HG03159 (cell line): ENCODE measurements at regions not wholly inside any gene's neighbourhood (a gene's known extent, or its start where the extent isn't known, plus 50 kb on each side); places are given as distances from the start of the nearest gene placed in this dataset.

Experiments
- ATAC-seq: cut with Tn5 transposase; IDR thresholded peaks from one replicate; pipeline ENCODE4 v1.9.1; 2021; ENCODE audit warnings: mild to moderate bottlenecking, moderate library complexity; ENCODE audit not compliant: unreplicated experiment

DNA sequence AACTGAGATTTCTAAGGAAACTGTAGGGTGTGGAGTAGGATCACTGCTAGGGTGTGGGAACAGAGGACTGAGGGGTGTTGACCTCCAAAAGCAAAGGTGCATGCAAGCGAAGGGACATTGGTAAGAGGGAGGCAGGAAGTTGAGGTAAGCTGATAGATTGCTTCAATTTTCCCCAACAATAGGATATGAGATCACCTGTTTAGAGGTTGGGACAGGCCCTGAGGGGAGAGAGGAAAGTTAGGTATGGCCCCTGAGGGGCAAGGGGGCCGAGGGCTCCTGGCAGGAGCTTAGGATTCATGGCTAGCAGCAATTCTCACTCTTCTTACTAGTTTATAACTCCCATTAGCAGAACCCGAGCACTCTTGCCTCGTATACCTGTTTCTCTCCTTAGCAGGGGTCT lies 106.8 kb upstream of the RPS6KA2 start:
- no peak for ATAC-seq

DNA sequence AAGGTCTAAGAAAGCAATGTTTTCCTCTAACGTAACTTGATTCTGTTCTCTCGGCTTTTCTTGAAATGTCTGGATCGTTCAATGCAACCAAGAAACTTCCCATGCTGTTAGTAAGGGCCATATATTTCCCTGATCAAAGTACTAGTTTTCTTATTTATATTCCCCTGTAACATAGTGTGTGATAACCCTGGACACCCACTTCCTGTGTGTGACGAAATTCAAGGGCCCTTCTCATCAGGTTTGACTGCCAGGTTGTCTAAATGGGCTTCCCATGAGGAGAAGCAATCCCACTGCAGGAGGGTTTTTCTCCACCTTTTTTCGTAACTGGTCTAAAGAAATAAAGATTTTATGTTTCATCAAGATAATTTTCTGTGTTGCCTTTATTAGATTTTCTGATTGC lies 102.6 kb upstream of the RPS6KA2 start:
- ATAC-seq: no peak

DNA sequence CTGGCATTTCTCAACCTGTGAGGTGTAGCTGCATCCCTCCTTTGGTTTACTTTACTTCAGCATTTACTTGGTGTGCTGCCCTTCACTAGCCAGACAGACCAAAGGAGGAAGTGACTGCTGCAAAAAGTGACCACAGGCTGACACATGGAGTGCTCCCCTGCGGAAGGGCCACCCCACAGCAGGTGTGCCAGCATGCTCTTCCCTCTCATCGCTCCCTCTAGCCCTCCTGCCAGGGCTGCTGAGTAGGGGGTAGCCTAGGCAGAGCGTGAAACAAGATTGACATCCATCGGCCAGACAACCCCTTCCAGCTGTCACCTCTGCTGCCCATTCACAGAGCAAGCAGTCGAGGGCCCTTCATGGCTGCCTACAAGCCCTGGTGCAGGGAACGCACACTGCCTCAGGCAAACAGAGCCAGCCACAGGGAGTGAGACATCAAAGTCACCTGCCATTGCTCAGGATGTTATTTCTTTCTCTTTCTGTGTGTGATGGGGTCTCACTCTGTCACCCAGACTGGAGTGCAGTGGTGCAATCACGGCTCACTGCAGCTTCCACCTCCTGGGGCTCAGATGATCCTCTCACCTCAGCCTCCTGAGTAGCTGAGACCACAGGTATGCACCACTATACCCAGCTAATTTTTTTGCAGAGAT lies 102.0 kb upstream of the RPS6KA2 start:
- no peak for ATAC-seq

DNA sequence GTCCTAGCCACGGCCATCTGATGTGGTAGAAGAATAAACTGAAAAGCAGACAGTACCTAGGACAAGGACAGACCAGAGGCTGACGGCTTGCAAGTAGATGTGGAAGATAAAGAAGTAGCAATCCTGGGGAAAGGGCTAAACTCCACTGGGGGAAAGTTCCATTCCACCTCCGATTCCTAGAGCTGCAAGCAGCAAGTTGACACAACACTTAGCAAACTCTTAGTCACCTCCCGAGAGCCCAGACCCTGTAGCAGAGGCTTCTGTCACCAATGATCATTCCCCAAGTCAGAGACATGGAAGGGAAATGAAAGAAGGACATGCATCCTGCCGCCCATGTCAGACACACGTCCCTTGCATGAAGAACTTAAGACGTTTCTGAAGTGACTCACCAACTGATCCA lies 99.2 kb upstream of the RPS6KA2 start:
- ATAC-seq: no peak

DNA sequence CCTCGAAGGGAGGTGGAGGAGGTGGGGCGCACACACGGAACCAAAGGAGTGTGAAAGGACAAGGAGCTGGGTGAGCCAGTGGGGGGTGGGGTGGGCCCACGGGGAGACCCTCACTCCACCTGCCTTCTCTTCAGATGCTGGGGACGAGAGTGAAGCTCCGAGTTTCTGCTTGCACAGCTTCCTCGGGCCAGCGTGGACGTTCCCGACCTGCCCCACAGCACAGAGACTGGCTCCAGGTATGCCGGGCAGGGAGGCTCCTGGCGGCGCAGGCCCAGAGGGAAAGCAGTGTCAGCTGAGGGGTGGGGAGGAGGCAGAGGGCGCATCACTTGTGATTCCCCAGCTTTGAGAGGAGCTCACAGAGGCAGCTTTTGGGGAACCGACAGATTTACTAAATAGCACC lies 98.5 kb upstream of the RPS6KA2 start:
- ATAC-seq: no peak

DNA sequence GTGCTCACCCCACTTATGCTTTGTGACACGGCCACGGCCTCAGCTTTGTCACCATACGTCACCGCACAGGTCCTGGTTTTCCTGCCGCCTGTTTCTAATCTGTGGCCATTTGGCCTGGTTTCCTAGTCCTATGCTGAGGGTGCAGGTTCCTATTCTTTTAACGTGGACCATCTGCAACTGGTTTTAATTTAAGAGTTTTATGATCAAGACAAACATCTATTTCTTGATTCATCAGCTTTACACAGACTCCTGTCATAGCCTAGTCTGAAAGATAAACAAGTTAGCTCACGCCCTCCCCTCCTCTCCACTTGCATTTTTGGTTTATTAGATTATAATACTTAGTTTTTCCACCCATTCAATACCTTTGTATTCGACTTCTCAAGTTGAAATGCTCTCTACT lies 97.5 kb upstream of the RPS6KA2 start:
- no peak for ATAC-seq

DNA sequence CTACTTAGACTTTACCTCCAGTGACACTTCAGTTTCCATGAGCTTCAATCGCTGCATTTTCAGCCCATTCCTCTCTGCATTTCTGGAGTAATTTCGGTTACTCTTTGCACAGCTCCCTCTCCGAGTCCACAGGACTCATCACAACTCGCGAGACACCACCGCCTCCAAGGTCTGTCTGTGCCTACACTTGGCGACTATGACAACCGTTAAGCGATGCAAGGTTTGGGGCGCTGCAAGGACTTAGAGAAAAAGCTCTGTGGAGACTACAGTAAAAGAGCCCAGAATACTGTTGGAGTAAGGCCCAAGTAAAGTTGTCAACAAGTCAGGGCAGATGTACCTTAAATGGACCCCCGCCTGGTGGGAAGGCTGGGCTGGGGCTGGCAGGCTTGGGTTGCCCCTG lies 95.7 kb upstream of the RPS6KA2 start:
- ATAC-seq: no peak

DNA sequence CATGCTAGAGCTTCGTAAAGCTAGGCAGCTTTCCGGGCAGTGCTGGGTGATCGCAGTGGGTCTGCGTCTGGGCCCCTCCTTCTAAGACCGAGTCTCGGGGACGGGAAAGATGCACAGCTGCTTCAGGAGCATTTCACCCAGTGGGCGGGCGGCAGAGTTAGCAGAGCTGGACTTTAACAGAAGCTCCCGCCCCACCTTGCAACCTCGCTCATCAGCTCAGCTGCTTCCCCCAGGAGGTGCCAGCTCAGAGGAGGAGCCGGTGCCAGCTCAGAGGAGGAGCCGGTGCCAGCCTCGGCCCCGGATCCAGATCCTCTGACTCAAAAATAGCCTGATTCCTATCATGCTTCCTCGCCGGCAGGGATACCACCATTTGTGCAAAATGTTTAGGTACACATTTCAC lies 94.5 kb upstream of the RPS6KA2 start:
- ATAC-seq: no peak

DNA sequence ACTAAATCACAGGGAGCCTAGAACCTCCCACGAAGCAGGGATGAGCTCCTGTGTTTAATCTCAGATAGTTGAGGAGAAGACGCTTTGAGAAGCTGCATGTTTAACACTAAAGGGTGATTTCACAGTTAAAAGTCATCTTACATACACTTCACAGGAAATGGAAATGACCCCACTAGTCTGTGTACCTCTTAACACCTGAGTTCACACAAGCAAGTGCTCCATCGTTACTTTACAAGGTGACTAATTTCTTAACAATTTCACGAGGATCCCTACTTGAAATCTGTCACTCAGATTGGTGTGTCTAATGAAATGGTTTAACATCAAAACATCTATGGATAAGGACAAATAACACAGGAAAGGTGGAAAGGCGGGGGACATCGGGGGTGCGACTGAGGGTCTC lies 93.8 kb upstream of the RPS6KA2 start:
- ATAC-seq: no peak

DNA sequence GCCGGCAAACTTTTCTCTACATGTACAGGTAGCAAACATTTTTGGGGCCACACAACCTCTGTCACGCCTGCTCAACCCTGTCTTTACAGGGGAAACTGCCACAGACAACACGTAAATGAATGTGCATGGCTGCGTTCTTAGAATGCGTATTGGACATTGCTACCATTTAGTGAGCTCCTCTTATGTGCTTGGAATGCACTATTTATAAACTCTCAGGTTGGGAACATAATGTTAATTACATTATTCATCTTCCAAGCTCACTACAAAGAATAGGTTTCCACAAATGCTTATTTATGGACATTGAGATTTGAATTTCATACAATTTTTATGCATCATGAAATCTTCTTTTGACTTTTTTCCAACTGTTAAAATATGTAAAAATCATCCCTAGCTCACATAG lies 92.0 kb upstream of the RPS6KA2 start:
- no peak for ATAC-seq

DNA sequence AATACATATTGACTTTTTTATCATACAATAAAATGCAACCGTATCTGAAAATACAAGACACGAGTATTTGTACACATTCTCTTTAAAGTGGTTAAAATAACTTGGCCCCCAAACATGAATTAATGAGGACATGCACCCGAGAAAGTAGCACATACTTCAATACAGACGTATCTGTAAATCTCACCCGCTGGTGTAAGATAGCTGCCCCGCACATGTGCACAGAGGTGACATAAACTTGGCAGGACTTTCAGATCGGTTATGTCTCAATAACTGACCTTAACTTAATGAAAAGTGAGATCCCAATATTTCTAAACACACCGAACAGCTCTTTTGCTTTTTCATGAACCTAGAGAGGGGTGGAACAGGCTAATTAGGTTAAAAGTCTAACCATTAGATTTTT lies 91.5 kb upstream of the RPS6KA2 start:
- ATAC-seq: no peak

DNA sequence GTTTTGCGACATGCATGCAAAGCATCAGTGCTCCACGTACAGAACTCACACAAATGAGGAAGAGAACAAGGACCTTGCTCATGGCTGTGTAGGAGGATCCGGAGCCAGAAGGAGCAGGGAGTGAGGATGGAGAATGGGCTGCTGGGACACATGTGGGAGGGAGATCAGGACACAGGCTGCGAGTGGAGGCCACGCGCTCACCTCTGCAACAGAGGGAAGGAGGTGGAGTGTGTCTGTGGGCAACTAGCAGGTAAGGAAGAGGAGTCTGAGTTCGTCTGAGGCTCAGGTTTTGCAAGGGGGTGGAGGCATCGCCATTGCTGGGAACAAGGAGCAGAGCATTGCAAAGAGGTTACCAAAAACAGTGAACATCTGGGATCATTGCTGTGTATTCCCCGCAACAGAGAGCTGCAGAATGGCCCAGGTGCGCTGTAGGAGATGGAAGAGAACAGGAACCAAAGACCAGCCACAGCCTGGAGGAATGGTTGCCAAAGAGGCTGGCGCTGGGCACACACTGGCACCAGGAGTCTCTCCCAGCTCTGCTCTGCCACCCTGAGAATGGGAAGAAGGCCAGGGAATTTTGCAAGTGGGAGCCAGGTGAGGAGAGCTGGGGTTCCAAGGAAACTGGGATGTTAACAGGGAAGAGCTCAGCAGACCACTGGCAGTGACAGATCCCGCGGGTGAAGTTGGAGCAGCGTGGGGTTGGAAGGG lies 90.0 kb upstream of the RPS6KA2 start:
- no peak for ATAC-seq

DNA sequence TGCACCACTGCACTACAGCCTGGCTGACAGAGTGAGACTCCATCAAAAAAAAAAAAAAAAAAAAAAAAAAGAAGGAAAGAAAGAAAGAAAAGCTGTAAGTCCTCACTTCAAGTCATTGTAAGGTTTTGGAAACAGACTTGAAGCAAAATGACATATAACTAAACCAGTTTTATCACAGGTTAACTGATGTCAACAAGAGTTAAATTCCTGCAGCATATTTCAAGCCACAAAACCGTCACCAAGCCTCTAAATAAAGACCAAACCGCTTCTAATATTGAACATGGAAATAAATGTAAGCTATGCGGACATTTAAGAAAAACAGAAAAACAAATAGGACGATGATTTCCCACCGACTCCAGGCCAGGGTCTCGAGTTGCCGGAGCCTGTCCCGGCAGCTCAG lies 88.9 kb upstream of the RPS6KA2 start:
- ATAC-seq: no peak

DNA sequence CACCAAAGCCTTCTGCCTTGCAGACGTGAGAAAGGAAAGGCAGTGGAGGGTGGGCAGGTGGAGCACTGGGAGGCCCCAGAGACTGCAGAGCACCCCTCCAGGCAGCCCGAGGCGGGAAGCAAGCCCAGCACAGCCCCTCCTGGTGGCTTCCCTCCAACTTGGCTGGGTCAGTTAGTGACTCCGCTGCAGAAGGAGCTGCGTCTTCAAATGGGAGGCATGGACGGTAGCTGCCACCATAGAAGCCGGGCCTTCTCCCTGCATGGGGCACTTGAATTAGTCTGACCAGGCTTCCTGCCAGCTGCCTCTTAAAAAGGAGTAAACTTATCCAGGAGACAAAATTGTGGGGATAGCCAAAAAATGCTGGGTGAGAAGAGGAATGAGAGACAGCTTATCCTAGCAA lies 88.0 kb upstream of the RPS6KA2 start:
- no peak for ATAC-seq

DNA sequence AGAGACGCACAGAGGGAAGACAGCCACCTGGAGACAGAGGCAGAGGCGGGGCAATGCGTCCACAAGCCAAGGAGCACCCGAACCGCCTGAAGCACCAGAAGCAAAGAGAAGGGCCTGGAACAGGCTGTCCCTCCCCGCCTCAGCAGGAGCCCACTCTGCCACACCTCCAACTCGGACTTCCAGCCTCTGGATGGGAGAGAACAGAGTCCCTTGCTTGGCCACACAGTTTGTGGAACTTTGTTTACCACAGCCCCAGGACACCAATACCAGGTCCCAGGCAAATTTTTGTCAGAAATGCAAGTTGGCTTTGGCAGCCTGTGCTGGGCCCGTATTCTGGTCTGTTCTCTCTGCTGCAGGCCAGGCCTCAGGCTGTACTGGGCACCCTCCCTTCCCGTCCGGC lies 87.5 kb upstream of the RPS6KA2 start:
- no peak for ATAC-seq

DNA sequence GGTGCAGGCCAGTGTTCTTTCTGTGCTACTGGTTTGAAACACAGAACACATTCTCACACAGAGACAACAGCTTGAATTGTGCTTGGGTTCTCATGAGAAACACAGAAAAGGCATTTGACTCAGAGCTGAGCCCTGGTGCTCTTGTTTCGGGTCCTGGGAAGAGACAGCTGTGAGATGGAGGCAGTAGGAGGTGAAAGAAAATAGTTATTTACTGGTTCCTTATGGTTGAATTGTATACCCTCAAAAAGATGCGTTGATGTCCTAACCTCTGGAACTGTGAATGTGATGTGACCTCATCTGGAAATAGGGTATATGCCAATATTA lies 87.1 kb upstream of the RPS6KA2 start:
- ATAC-seq: no peak

DNA sequence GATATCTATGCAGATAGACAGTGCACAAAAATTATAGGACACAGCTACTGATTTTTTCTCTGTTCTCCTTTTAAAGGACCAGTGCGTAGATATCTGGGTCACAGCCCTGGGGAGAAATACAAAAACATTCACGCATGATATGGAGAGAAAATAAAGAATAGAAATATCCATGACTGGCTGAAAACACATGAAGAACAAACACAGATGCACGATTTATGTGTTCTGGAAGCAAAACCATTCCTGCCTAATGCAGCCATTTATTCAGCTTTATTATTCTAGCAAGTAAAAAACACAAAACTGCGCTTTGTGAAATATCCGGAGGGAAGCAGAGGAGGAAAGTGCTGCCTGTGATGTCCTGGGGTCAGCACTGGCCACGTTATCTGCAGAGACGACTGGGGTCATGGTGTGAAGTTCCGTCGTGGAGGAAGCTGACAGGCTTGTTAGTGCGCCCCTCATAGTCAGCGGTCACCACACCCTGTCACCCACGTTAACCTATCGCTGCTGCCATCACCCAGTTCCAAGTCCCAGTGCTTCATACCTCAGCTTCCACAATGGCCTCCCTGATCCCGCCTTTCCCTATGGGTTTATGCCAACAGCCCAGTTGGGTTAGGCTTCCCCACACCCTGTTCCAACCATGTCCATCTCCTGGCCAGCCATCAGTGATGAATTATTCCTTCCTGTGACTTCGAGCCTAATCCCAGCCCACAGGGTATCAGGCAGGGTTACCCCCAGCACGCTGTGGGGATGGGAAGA lies 86.6 kb upstream of the RPS6KA2 start:
- no peak for ATAC-seq

DNA sequence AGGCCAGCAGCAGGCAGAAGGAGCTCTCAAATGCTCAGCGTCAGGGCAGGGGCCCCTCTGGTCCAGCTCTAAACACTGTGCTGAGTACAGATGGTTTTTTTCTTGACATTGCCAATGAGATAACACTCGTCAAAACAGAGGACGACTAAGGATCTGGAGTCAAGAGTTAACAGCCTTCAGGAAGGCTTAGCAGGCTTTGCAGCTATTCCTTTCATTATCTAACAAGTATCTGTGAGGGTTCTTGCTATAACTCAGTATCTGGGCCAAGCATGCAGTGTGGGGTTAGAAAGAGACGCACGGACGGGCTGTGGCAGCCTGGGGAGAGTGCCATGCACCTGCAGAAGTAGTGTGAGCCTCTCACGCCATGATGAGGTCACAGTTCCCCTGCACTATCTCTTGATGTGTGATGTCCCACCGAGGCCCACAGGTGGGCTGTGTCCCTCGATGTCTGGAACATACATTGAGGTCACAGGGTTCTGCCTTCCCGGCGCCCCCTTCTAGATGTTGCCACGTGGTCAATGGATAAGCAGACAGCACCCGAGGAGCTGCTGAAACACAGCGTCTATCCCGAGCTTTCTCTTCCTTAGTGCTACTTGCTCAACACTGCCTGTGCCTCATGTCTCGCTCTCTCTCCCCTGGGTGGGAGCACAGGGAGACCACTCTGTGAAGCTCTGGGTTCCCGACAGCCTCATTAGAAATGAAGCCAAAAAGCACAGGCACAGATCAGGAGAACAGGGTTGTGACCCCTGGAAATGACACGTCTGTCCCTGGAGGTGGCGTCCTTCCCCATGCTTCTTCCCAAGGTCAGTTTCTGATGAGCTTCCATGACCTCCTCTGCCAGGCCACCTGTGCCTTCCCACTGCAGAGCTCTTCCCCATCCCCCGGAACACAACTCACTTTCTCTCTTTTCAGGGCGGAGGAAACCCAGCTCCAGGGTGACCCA lies 85.5 kb upstream of the RPS6KA2 start:
- no peak for ATAC-seq

DNA sequence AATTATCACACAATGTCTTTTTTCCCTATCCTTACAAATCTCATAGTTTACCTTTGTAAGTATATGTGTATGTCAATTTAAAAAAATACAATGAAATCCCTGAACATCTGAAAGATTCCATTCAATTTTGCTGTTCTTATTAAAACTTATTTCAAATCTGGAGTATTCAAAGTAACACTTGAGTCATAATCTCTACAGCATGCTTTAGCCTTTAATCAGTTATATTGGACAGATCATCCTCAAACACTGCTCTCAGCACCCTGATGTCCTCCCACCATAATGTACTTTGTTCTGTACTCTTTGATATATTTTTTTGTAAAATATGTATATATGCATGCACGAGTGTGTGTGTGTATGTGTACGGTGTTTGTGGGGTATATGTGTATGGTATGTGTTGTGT lies 83.0 kb upstream of the RPS6KA2 start:
- no peak for ATAC-seq

DNA sequence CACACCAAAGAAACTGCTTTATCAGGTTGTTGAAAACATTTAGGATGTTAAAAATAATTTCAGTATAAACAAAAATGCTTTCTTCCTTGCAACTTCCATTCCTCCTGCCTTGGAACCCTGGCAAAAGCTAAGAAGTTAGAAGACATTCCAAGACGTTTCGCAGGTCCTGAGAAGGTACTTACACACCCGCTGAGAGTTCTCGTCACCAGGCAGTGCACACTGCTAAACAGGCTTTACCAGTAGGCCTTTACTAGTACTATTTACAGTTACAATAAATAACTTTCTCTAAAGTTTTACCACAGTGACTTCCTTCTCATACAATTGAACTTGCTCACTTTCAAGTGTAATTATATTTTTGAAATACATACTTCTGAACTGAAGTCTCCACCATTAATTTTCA lies 81.4 kb upstream of the RPS6KA2 start:
- ATAC-seq: no peak

DNA sequence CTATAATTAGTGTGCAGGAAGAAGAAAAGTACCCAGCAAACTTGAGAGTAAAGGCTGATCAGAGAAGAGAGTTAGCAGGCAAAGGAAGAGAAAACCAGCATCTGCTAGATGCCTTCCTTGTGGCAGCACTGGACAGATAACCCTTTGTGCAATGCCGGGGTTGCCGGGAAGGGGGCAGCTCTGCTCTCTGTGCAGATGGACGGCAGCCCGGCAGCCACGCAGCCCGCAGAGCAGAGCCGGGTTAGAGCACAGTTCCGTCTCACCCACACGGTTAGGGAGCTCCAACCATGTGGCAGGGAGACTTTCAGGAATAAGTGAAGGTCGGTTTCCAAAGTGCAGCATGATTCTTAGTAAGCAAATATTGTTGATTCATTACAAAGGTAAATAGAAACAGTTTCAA lies 80.0 kb upstream of the RPS6KA2 start:
- no peak for ATAC-seq
